ENCODE measurements at regions not wholly inside any gene's neighbourhood (a gene's known extent, or its start where the extent isn't known, plus 50 kb on each side); places are given as distances from the start of the nearest gene placed in this dataset.

- no peak for TF ChIP-seq CTCF (conservative IDR thresholded peaks at IDR 0.05; ENCODE audit: low read depth, low read length)
- DNase-seq (ENCODE audit: low read depth): no peak
Observed at GRCh38 chr16:79876332-79876730, 275.8 kb upstream of the MAF start.

GRCh38 chr16:79874391-79874790 lies 273.9 kb upstream of the MAF start:
- no peak for DNase-seq (ENCODE audit: low read depth)
- TF ChIP-seq CTCF (conservative IDR thresholded peaks at IDR 0.05; ENCODE audit: low read depth, low read length): no peak
- H3K4me3 ChIP-seq (ENCODE audit: low read length): no peak overlapping the region

More at GRCh38 chr16:79876332-79876730, 275.8 kb upstream of the MAF start:
- no peak overlapping the region for H3K4me3 ChIP-seq (ENCODE audit: low read length)

GRCh38 chr16:79873825-79874224 lies 273.3 kb upstream of the MAF start:
- no peak for TF ChIP-seq CTCF (conservative IDR thresholded peaks at IDR 0.05; ENCODE audit: low read depth, low read length)
- no peak for DNase-seq (ENCODE audit: low read depth)
- H3K4me3 ChIP-seq (ENCODE audit: low read length): no peak overlapping the region

GRCh38 chr16:79871906-79872305 lies 271.4 kb upstream of the MAF start:
- H3K4me3 ChIP-seq (ENCODE audit: low read length): no peak overlapping the region
- no peak for DNase-seq (ENCODE audit: low read depth)
- TF ChIP-seq CTCF (conservative IDR thresholded peaks at IDR 0.05; ENCODE audit: low read depth, low read length): no peak

GRCh38 chr16:79870016-79870886 lies 269.7 kb upstream of the MAF start:
- H3K4me3 ChIP-seq (ENCODE audit: low read length): no peak overlapping the region
- no peak for TF ChIP-seq CTCF (conservative IDR thresholded peaks at IDR 0.05; ENCODE audit: low read depth, low read length)
- no peak for DNase-seq (ENCODE audit: low read depth)

- no peak for TF ChIP-seq CTCF (conservative IDR thresholded peaks at IDR 0.05; ENCODE audit: low read depth, low read length)
- DNase-seq (ENCODE audit: low read depth): no peak
- no peak overlapping the region for H3K4me3 ChIP-seq (ENCODE audit: low read length)
Observed at GRCh38 chr16:79869304-79870015, 268.9 kb upstream of the MAF start.

All from retinal pigment epithelial cell (primary cell).